ENCODE measurements at regions not wholly inside any gene's neighbourhood (a gene's known extent, or its start where the extent isn't known, plus 50 kb on each side); places are given as distances from the start of the nearest gene placed in this dataset.

DNA sequence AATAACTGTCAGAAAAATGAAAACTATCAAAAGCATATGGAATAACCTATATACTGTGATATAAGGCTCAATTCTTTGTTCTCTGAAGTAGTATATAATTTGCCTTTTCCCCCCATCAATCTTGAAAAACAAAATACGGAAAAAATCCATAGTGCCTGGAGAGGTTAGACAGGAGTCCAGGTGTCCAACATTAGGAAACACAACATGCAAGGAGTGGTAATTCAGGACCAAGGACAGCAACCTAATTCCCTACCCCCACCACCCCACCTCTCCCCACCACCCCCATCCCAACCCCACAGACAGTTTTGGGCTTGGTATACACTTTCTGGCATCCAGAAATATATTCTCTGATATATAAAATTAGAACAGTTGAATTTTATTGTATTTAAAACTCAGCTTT lies 55.1 kb upstream of the SLC25A26 start:
- DNase-seq (ENCODE audit: low read depth): no peak

- no peak for DNase-seq (ENCODE audit: low read depth)
Observed at GRCh38 chr3:66164155-66164554, 56.6 kb upstream of the SLC25A26 start.

- no peak for DNase-seq (ENCODE audit: low read depth)
Observed at GRCh38 chr3:66163222-66163621, 57.6 kb upstream of the SLC25A26 start.

DNA sequence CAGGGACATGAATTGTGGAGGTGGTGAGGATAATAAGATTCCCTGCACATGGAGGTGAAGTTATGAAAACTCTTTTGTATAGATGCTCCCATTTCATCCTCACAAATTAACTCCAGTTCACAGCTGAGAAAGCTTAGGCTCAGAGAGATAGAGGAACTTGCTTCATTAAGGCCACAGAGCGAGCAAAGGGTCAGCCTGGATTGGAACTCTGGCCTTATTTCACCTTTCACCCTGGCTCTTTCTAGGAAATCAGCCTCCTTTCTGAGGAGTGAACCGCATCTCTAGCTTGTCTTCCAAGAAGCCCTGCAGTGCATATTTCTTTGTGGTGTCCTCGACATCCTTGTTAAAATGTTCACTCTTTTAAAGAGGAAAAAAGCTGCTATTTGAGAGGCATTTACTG lies 58.0 kb upstream of the SLC25A26 start:
- DNase-seq (ENCODE audit: low read depth): no peak

DNA sequence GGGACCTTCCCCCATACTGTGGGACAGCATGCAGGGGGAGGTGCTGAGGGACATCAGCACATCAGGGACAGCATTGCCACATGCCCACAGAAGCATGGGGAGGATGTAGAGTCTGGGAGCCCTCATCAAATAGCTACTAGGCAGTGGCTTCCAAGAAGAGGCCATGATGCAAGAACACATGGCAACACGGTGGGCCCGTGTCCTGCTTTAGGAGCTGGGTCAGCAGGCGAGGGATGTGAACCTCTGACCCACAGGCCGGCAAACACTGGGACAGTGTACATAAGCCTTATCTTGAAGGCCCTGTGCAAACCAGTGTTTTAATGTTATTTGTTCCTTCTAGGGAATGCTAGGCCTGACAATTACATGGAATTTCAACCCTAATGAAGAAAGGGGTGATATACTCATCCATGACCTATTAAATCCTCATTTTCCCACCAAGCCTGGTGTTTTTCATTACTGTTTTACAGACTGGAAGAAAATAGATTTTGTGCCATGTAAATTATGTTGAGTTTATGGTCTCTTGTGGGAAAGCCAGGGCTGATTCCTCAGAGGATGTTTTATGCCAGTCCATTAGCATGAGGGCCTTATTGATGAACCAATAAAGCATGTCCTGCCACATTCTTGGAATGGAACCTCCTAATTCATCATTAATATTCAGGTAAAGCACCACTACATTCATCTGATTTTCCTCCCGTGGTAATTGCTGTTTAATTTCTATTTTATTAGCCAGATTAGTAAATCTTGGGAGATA lies 61.7 kb upstream of the SLC25A26 start:
- DNase-seq (ENCODE audit: low read depth): no peak

DNA sequence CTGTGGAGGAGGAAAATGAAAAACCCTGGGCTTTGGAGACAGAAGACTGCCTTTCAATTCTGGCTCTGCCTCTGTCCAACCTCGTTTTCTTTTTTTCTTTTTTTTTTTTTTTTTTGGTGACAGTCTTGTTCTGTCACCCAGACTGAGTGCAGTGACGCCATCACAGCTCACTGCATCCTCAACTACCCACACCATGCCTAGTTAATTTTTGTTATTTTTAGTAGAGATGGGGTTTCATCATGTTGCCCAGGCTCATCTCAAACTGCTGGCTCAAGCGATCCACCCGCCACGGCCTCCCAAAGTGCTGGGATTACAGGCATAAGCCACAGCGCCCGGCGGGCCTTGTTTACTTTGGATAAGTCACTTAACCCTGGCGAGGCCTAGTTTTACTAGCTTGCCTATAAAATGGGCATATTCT lies 66.3 kb upstream of the SLC25A26 start:
- no peak for DNase-seq (ENCODE audit: low read depth)

DNA sequence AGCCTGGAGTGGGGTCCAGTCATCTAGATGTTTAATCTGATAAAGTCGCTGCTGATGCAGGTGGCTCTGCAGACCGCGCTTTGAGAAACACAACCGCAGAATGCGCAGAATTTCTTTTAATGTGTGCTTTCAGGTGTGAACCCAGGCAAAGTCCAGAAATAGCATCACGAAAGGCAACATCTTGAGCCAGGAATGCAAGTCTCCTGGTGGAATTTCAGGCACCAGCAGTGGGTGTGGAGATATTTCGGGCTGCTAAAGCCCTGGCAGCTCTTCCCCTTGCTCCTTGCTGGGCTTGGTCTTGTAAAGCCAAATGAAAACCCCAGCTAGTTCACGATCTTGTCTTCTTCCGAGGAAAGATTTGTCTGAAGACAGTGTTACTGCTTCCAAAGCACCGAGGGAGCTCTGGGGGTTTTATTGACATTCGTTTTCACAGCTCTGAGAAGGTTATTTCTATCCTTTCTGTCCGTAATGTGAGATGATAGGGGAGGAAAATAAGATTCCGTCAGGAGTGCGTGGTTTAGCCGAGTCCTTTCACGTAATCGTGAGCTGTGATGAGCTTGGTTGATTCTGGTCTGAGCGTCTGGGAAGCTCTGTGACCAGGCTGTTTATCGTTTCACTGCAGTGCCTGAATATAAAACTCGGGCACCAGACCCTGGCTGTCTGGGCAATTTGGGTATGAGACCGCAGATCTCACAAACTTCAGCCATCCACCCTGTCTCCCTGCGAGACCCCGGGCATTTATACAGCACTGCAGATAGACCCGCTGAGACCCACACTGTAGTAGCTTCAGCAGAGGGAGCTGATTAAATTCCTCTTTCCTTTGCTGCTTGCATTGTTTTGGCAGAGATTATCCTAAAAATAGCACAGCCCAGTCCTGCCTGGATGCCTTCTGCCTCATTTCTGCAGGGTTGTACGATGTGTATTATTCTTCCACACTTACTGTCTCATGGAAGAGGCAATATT lies 67.0 kb upstream of the SLC25A26 start:
- no peak for DNase-seq (ENCODE audit: low read depth)

GRCh38 chr3:66152336-66152735 lies 68.5 kb upstream of the SLC25A26 start:
- no peak for DNase-seq (ENCODE audit: low read depth)

DNA sequence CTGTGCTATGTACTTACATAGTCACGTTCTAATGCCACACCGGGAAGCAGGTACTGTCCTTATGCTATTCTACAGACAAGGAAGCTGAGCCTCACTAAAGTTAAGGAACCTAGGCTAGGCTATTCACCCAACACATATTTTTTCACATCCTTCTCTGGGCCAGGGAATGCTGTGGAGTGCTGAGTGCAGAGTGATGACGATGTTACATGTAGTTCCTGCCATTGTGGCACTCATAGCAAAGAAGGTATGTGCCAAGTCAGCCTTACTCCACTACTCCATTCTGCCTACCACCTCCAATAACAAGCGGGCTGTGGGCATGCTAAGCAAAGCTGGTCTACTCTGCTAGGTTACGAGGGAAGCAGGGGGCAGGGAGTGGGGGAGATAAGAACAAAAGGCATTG lies 69.8 kb upstream of the SLC25A26 start:
- DNase-seq (ENCODE audit: low read depth): no peak

GRCh38 chr3:66149269-66149668 lies 71.5 kb upstream of the SLC25A26 start:
- no peak for DNase-seq (ENCODE audit: low read depth)

DNA sequence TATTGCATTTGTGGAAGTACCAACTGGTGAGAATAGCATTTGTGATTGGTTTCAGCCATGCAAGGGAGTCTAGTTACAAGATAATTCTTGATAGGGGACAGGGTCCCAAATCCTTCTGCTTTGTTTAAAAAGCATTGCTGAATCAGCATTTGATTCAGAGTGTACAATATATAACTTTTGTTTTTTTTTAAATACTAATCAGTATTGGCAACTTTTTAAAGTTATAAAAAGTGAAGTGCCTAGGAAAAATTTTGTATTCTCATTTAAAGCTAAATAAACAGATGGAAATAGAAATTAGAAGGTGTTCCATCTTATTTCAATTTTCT lies 75.4 kb upstream of the SLC25A26 start:
- no peak for DNase-seq (ENCODE audit: low read depth)

DNA sequence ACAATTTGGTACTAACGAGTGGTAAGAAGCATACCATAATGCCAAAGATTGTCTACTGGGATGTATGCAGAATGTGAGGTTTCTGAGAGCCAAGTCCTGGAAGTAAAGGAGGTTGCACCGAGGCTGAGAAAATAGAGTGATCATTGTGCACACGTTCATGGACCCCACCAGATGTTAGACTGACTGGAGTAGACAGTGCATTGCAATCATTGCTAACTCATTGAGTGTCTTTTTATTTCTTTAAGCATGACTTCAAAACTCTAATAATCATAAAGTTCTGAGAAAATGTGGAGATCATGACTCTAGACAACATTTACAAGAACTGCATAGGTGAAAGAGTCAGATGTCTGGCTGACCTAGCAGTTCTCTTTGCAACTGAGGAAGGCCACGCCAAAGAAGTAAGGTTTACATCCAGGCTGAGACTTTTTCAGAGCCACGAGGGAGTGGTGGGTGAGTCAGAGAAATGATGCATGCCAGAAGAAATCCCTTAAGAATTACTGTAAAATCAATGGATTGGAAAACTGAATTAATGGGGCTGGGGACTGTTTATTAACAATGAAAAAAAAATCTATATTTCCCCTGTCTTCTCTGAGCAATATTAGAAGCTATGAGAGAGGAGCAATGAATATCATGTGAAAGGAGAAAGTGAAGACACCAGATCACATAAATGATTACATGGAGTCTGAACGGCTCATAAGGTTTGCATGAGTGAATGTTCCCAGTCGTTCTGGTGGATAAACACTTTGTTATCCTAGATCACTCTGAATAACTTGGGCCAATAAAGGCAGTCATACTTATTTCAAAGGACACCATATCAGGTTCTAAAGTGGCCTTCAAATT lies 76.0 kb upstream of the SLC25A26 start:
- DNase-seq (ENCODE audit: low read depth): no peak

DNA sequence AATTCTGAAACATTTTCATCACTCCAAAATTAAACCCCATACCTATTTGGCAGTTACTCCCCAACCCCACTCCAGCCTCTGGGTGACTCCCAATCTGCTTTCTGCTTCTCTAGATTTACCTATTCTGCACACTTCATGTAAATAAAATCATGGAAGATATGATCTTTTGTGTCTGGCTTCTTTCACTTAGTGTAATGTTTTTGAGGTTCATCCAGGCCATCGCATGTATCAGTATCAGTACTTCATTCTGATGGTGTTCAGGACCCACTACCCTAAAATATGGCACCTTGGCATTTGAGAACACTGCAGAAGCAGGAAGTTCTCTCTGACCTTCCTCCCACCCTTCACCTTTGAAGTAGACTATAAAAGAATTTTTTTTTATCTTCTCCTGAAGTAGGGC lies 78.7 kb upstream of the SLC25A26 start:
- DNase-seq (ENCODE audit: low read depth): no peak

DNA sequence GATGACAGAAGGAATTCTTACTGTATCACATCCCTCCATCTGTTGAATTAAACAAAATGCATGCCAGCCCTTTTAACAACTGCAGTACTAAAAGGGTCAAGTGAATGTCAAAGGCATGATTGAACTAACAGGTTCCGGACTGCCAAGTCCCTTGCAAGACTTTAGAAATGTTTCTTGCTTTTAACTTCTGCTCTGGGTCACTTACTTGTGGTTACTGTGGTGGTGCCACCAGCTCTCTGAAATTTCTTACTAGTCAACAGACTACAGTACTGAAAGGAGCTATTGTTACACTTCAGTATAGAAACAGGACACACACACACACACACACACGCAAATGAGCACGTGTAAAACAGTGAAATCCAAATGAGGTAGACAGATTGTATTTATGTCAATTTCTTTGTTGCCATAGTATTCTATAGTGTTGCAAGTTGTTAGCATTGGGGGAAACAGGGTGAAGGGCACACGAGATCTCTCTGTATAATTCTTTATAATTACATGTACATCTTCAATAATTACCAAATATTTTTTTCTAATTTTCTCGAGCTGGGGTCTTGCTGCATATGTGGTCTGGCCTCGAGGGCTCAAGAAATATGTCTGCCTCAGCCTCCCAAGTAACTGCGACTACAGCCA lies 79.9 kb upstream of the SLC25A26 start:
- DNase-seq (ENCODE audit: low read depth): no peak

DNA sequence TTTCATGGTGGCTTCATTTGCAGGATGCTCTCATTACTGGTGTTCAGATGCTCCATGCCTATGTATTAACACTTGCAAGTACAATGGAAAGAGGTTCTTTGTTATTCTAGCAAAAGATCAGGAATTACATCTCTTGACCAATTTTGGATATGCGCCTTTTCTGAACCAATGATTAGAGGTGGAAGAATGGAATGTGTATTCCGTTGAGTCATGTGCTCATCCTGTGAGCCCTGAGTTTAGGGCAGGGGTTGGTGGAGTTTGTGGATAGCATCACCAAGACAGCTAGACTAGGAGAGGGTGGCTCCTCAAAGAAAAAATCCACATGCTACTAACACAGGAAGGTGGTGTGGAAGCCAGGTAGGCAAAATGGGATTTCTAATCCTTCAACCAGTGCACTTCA lies 80.7 kb upstream of the SLC25A26 start:
- no peak for DNase-seq (ENCODE audit: low read depth)

GRCh38 chr3:66139415-66139814 lies 81.4 kb upstream of the SLC25A26 start:
- DNase-seq (ENCODE audit: low read depth): no peak

DNA sequence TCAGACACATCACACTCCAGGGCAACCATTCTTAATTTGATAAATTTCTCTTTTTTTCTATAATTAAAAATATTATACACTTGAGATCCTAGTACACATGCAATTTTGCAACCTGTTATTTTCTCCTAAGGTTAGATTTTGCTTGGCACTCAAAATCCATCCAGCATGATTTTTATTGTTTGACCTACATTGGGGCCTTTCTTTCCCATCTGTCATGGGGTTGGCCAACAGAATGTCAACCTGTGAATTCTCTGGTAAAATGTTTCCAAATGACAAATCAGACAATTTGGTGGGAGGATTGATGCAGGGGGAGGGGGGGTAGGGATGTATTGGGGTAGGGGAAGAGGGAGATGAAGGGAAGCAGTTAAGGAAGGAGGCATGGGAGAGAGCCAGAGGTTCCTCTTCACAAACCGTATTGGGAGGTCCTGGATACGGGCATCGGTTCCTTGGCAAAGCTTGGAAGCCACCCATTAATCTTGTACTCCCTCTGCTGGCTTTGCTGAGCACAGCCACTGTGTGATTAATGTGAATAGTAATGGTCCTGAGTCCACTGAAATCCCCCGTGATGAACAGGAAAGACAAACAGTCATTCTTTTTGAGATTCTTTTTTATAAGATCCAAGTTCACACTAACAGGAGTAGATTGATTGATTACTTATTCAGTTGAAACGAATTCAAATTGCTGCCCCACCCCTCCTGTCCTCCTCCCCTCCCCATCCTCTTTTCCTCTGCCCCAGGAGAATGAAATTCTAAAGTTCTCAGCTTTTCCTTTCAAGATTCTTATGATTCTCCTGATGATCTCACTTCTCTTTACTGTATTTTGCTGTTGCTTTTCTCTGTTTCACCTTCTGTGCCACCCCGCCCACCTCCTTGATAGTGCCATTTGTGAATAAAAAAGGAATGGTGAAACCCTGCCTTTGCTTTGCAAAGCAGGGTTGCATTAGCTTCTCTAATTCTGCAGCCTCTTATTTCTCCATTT lies 82.2 kb upstream of the SLC25A26 start:
- no peak for DNase-seq (ENCODE audit: low read depth)

GRCh38 chr3:66136597-66136996 lies 84.2 kb upstream of the SLC25A26 start:
- no peak for DNase-seq (ENCODE audit: low read depth)

DNA sequence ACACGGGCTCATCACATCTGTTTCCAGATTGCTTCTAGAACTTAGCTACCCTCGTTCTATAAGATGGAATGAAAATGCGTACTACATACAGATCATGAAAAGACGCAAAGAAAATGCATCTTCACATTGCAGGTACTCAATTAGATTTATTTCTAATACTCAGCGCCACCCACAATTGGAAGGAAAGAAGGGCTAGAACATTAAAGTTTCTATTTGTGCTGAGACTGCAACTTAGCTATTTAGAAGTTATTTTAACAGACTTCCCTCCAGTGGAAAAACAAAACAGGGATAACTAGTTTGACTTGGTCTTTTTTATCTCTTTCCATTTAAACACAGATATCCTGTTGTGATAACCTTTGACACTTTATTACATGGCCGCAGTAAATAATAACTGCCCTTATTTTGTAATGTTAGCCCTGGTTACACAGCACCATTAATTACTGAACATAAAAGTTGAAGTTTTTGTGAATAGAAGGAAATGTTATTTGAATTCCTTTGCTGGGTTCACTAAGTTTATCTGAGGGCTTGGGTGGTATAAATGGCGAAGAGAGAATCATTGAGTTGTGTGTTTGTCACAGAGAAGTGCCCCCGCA lies 86.9 kb upstream of the SLC25A26 start:
- no peak for DNase-seq (ENCODE audit: low read depth)

GRCh38 chr3:66133050-66133757 lies 87.6 kb upstream of the SLC25A26 start:
- no peak for DNase-seq (ENCODE audit: low read depth)
